GM12878 (cell line): ENCODE measurements at regions not wholly inside any gene's neighbourhood (a gene's known extent, or its start where the extent isn't known, plus 50 kb on each side); places are given as distances from the start of the nearest gene placed in this dataset.

Experiments used
- ATAC-seq: fragments of 200-7000 bp; cut with Tn5 transposase; 3 replicates; pipeline ENCODE4 v1.9.1; 2020; ENCODE audit warnings: mild to moderate bottlenecking, moderate library complexity
- BruUV-seq: library from RNA; stranded (reverse); fragments of 400-500 nt; replicated peaks from 2 replicates; lab custom pipeline; 2021; lab: Mats Ljungman, UMichigan
- CTCF ChIA-PET: fragments of 300-600 bp; sonication (Branson Sonifier 250); formaldehyde crosslinking; extraction: SDS; loops from one replicate; lab custom pipeline; 2021; ENCODE audit warnings: inconsistent platforms; lab: Yijun Ruan, JAX
- POLR2A ChIA-PET: fragments of 350-600 bp; formaldehyde crosslinking; extraction: SDS; loops from one replicate; lab custom pipeline; 2021; ENCODE audit warnings: inconsistent platforms; lab: Charles Lee
- RAD21 ChIA-PET: fragments of 300-600 bp; sonication (Branson Sonifier 250); formaldehyde crosslinking; loops from one replicate; lab custom pipeline; 2023; ENCODE audit warnings: antibody characterized with exemption; ENCODE audit not compliant: unreplicated experiment; lab: Charles Lee
- SMC1A ChIA-PET: fragments of 300-600 bp; sonication (Branson Sonifier 250); formaldehyde crosslinking; loops from one replicate; lab custom pipeline; 2023; ENCODE audit not compliant: unreplicated experiment, uncharacterized antibody; lab: Charles Lee
- DNase-seq: peaks from one replicate; pipeline ENCODE4 v3.0.0-alpha.2; 2011; ENCODE audit warnings: low read depth, low spot score
- FAIRE-seq: peaks from 3 replicates; lab custom pipeline; 2011; peaks lifted over from hg19 to GRCh38; lab: Jason Lieb, UNC
- H2AFZ ChIP-seq: 2 replicates; pipeline ENCODE4 v1.6.0; 2011; ENCODE audit warnings: low read depth, low read length, control low read depth; ENCODE audit not compliant: control insufficient read depth
- H3K27ac ChIP-seq: 2 replicates; pipeline ENCODE4 v1.5.1; 2011; ENCODE audit warnings: control low read depth; ENCODE audit not compliant: control insufficient read depth, insufficient read depth
- H3K27me3 ChIP-seq, 2 experiments: replicated peaks in 1 of 2; 2 replicates each; pipeline versions ENCODE4 v1.6.0 to v1.6.1; 2011; ENCODE audit warnings: low read length in 1 of 2; ENCODE audit not compliant: control insufficient read depth in 2 of 2, insufficient read depth in 2 of 2
- H3K36me3 ChIP-seq, 2 experiments: 2 replicates each; pipeline ENCODE4 v1.5.1; 2011; ENCODE audit warnings: low read length in 1 of 2; ENCODE audit not compliant: control insufficient read depth in 2 of 2, insufficient read depth in 2 of 2
- H3K4me1 ChIP-seq: 2 replicates; pipeline ENCODE4 v1.6.1; 2011; ENCODE audit warnings: mild to moderate bottlenecking, low read length, moderate library complexity, mixed read lengths; ENCODE audit not compliant: control insufficient read depth, insufficient read depth
- H3K4me2 ChIP-seq: 2 replicates; pipeline ENCODE4 v1.6.0; 2011; ENCODE audit warnings: control low read depth; ENCODE audit not compliant: control insufficient read depth, insufficient read depth
- H3K4me3 ChIP-seq: fragments of 200-600 bp; sonication (generic); 2 replicates; pipeline ENCODE4 v1.5.1; 2016
- H3K79me2 ChIP-seq: 2 replicates; pipeline ENCODE4 v1.6.0; 2011; ENCODE audit warnings: low read length; ENCODE audit not compliant: control insufficient read depth, insufficient read depth
- H3K9ac ChIP-seq: 2 replicates; pipeline ENCODE4 v1.8.0; 2011; ENCODE audit warnings: low read length, control low read depth, mixed read lengths; ENCODE audit not compliant: control insufficient read depth, insufficient read depth
- H3K9me3 ChIP-seq: replicated peaks from 3 replicates; pipeline ENCODE4 v1.5.1; 2011; ENCODE audit warnings: mild to moderate bottlenecking, low read length; ENCODE audit not compliant: control insufficient read depth, insufficient read depth
- H4K20me1 ChIP-seq: 2 replicates; pipeline ENCODE4 v1.6.0; 2011; ENCODE audit not compliant: control insufficient read depth, insufficient read depth
- BCL11A ChIP-seq: IDR thresholded peaks from 2 replicates; pipeline ENCODE4 v1.6.1; 2011; ENCODE audit warnings: low read depth, low read length
- CHD2 ChIP-seq: IDR thresholded peaks from 2 replicates; pipeline ENCODE4 v1.6.1; 2011; ENCODE audit warnings: low read depth, low read length, improper control_type of control experiment, borderline replicate concordance
- HCFC1 ChIP-seq: fragments of 150-350 bp; IDR thresholded peaks from 2 replicates; pipeline ENCODE4 v1.6.1; 2014; ENCODE audit warnings: low read length
- NFIC ChIP-seq: IDR thresholded peaks from 2 replicates; pipeline ENCODE4 v1.6.1; 2012; ENCODE audit warnings: low read depth, mild to moderate bottlenecking, inconsistent platforms, low read length, moderate library complexity
- RAD51 ChIP-seq: fragments of 450-650 bp; IDR thresholded peaks from 2 replicates; pipeline ENCODE4 v1.6.1; 2016; ENCODE audit warnings: moderate library complexity, mild to moderate bottlenecking, inconsistent platforms
- RB1 ChIP-seq: fragments of 450-650 bp; formaldehyde crosslinking; IDR thresholded peaks from 2 replicates; pipeline ENCODE4 v1.6.1; 2017; ENCODE audit warnings: mild to moderate bottlenecking, borderline replicate concordance
- SMAD1 ChIP-seq: fragments of 450-650 bp; IDR thresholded peaks from 2 replicates; pipeline ENCODE4 v1.6.1; 2018; ENCODE audit warnings: mild to moderate bottlenecking, low read depth; ENCODE audit not compliant: partially characterized antibody
- SPI1 ChIP-seq: IDR thresholded peaks from 2 replicates; pipeline ENCODE4 v1.6.1; 2011; ENCODE audit warnings: low read depth, mild to moderate bottlenecking, low read length, moderate library complexity, borderline replicate concordance; ENCODE audit not compliant: insufficient read depth
- TCF7 ChIP-seq: IDR thresholded peaks from 2 replicates; pipeline ENCODE4 v1.6.1; 2014; ENCODE audit warnings: antibody characterized with exemption, borderline replicate concordance
- USF2 ChIP-seq: IDR thresholded peaks from 2 replicates; pipeline ENCODE4 v1.6.1; 2011; ENCODE audit warnings: low read depth, low read length, improper control_type of control experiment, borderline replicate concordance
- WGBS: methylation state at CpG from one replicate; pipeline ENCODE4 v1.1.6; 2016; ENCODE audit warnings: low lambda C conversion rate; ENCODE audit not compliant: insufficient replicate concordance, insufficient coverage; ENCODE audit errors: missing lambda C conversion rate; 5-methylcytosine and 5-hydroxymethylcytosine counted together
- in situ Hi-C: fragments of 300-500 bp; cut with MboI; formaldehyde crosslinking; loops from 9 replicates; pipeline ENCODE4 v1.14.3; 2018; ENCODE audit warnings: mixed read lengths
- intact Hi-C: fragments of 100-400 bp; cut with micrococcal nuclease; formaldehyde crosslinking; loops from one replicate; pipeline ENCODE4 v1.14.2; 2022; ENCODE audit not compliant: unreplicated experiment
- TF ChIP-seq, protein P1 (sequence below): IDR thresholded peaks from 2 replicates; pipeline ENCODE4 v1.6.1; 2012; ENCODE audit warnings: mild to moderate bottlenecking, low read depth, low read length
- TF ChIP-seq, protein P2 (sequence below): IDR thresholded peaks from 2 replicates; pipeline ENCODE4 v1.6.1; 2012; ENCODE audit warnings: improper control_type of control experiment, low read depth, low read length; ENCODE audit not compliant: insufficient replicate concordance

DNA sequence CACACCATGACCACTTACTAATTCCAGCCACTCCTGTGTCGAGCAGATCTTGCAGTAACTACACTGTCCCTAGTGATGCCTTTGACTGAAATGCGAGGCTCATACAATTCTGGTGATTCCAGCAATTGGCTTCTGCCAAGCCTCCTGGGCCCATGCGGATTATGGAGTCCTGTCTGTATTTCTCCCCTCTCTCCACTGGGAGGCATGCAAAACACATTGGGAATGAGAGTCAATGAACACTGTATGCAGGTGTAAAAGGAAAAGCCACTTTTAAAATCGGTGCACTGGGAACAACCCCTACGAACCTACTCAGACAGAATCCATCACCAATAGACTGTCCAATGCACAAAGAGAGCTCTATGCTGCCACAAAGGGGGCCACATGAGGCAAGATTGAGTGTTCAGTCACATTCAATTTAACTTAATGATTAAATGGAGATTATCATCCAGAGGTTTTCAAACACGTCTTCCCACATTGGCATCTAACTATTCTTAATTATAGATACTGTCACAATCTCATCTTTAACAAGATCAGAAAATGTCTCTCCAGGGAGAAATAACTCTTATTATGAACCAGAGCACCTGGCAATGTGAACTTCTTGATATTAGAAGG lies 550.6 kb downstream of the GLRX3 start:
- in situ Hi-C loops (no loop called here), intact Hi-C loops (no loop called here)
- 4% methylated on average over 6 of the region's 6 CpGs for WGBS
- Histone ChIP-seq H3K36me3 (no peaks in the 10 kb centered on the region), H3K4me3 (no peak overlapping the region), H3K79me2 (no peaks in the 10 kb centered on the region), H3K9ac (no peak overlapping the region), H3K9me3 (no peaks in the 10 kb centered on the region), H3K27me3 (no peaks in the 10 kb centered on the region), H3K4me2 (no peak overlapping the region), H2AFZ (no peak overlapping the region), H3K27ac (no peak overlapping the region), H3K4me1 (no peaks in the 10 kb centered on the region), H4K20me1 (no peaks in the 10 kb centered on the region)
- RAD21 ChIA-PET, result no interaction called here
- SMC1A ChIA-PET, result no interaction called here
- CTCF ChIA-PET, result no interaction called here
- no peak for DNase-seq
- FAIRE-seq, result no peak
- no peak for ATAC-seq
- POLR2A ChIA-PET, result no interaction called here
- no TSS peak for BruUV-seq
- TF ChIP-seq BCL11A (no peak), RAD51 (no peak), CHD2 (no peak), RB1 (no peak), USF2 (no peak), TCF7 (no peak), NFIC (no peak), SMAD1 (no peak), SPI1 (no peak), HCFC1 (no peak)
- TF ChIP-seq, protein P1, sequence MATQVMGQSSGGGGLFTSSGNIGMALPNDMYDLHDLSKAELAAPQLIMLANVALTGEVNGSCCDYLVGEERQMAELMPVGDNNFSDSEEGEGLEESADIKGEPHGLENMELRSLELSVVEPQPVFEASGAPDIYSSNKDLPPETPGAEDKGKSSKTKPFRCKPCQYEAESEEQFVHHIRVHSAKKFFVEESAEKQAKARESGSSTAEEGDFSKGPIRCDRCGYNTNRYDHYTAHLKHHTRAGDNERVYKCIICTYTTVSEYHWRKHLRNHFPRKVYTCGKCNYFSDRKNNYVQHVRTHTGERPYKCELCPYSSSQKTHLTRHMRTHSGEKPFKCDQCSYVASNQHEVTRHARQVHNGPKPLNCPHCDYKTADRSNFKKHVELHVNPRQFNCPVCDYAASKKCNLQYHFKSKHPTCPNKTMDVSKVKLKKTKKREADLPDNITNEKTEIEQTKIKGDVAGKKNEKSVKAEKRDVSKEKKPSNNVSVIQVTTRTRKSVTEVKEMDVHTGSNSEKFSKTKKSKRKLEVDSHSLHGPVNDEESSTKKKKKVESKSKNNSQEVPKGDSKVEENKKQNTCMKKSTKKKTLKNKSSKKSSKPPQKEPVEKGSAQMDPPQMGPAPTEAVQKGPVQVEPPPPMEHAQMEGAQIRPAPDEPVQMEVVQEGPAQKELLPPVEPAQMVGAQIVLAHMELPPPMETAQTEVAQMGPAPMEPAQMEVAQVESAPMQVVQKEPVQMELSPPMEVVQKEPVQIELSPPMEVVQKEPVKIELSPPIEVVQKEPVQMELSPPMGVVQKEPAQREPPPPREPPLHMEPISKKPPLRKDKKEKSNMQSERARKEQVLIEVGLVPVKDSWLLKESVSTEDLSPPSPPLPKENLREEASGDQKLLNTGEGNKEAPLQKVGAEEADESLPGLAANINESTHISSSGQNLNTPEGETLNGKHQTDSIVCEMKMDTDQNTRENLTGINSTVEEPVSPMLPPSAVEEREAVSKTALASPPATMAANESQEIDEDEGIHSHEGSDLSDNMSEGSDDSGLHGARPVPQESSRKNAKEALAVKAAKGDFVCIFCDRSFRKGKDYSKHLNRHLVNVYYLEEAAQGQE, result no peak
- TF ChIP-seq, protein P2, sequence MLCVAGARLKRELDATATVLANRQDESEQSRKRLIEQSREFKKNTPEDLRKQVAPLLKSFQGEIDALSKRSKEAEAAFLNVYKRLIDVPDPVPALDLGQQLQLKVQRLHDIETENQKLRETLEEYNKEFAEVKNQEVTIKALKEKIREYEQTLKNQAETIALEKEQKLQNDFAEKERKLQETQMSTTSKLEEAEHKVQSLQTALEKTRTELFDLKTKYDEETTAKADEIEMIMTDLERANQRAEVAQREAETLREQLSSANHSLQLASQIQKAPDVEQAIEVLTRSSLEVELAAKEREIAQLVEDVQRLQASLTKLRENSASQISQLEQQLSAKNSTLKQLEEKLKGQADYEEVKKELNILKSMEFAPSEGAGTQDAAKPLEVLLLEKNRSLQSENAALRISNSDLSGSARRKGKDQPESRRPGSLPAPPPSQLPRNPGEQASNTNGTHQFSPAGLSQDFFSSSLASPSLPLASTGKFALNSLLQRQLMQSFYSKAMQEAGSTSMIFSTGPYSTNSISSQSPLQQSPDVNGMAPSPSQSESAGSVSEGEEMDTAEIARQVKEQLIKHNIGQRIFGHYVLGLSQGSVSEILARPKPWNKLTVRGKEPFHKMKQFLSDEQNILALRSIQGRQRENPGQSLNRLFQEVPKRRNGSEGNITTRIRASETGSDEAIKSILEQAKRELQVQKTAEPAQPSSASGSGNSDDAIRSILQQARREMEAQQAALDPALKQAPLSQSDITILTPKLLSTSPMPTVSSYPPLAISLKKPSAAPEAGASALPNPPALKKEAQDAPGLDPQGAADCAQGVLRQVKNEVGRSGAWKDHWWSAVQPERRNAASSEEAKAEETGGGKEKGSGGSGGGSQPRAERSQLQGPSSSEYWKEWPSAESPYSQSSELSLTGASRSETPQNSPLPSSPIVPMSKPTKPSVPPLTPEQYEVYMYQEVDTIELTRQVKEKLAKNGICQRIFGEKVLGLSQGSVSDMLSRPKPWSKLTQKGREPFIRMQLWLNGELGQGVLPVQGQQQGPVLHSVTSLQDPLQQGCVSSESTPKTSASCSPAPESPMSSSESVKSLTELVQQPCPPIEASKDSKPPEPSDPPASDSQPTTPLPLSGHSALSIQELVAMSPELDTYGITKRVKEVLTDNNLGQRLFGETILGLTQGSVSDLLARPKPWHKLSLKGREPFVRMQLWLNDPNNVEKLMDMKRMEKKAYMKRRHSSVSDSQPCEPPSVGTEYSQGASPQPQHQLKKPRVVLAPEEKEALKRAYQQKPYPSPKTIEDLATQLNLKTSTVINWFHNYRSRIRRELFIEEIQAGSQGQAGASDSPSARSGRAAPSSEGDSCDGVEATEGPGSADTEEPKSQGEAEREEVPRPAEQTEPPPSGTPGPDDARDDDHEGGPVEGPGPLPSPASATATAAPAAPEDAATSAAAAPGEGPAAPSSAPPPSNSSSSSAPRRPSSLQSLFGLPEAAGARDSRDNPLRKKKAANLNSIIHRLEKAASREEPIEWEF, result no peak
